ENCODE measurements at regions not wholly inside any gene's neighbourhood (a gene's known extent, or its start where the extent isn't known, plus 50 kb on each side); places are given as distances from the start of the nearest gene placed in this dataset.
"Not testable (repeated sequence)": the region's sequence is repeated elsewhere in the genome, so short reads cannot be mapped to it uniquely, and the experiment has no call there.

- DNase-seq: no peak
Observed at GRCh38 chr4:33930497-33930896, 2313.8 kb downstream of the ARAP2 start.

DNA sequence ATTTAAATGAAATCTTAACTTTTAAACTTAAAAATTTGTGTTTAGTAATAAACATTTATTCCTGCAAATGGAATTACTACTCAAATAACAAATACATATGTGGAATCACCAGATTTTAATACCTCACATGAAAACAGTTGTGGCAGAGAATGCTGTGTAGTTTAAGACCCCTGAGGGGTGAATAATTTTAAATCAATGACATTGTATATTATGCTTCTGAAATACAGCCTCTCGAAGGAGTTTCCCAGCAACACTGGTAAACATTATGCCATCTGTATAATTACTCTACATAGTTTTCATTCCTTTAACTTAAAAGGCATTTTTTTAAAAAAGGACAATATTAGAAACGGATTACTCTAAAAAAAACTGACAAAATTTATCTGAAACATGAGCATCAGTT lies 2313.3 kb downstream of the ARAP2 start:
- DNase-seq: no peak

DNA sequence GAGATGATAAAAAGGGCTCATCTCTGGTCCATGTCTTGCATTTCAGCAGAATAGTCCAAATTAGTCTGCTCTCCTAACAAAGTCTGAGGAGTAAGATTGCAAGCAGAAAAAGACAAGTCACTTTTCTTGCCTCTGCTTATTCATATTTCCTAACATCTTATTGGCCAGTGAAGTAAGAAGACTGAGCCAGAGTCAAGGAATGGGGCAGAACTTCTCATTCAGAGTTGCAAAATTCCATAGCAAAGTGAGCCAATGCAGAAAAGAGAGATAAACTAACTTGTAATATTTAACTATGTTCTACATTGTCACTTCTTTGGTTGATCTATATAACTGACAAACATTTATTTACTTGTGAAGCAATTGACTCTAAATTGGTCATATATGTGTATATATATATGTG lies 2304.0 kb downstream of the ARAP2 start:
- DNase-seq: no peak

DNA sequence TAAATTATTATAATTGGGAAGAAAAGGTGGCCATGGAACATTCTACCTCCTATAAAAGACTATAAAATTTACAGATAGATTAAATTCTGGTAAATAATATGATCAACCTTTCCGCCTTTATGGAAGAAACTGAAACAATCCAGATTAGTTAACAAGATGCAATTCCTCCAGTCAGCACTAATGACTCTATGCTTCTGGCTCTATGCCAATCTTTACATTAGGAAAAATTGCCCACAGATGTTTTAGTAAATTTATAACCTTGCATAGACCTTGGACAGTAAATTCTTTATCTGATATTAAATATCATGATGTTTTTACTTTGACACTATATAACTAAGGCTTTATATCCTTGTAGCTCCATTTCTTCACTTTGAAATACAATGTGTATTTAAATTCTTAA lies 2302.5 kb downstream of the ARAP2 start:
- DNase-seq: no peak

GRCh38 chr4:33948921-33949320 lies 2295.4 kb downstream of the ARAP2 start:
- DNase-seq: no peak

DNA sequence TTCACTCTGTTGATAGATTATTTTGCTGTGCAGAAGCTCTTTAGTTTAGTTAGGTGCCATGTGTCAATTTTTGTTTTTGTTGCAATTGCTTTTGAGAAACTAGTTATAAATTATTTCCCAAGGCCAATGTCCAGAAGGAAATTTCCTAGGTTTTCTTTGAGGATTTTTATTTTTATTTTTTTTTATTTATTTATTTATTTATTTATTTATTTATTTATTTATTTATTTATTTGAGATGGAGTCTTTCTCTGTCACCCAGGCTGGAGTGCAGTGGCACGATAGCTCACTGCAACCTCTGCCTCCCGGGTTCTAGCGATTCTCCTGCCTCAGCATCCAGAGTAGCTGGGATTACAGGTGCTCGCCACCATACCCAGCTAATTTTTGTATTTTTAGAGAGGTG lies 2290.5 kb downstream of the ARAP2 start:
- DNase-seq: not testable (repeated sequence)

DNA sequence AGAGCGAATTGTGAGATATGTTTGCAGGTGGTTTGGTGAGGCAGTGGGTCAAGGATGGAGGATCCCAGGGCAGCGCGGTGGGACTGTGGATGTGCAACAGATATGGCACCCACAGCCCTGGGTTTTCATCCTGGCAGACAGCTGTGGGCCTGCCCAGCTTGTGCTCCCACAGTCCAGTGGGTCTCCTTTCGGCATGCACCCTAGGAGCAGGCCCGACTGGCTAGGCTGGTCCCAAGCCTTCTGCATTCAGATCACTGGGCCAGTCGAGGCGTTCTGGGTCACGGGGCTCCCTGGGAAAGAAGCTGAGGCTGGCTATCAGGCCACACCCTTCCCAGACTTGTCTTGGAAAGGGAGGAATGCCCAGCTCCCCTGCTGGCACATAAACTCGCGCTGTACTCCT lies 2289.6 kb downstream of the ARAP2 start:
- DNase-seq: no peak

GRCh38 chr4:33959519-33959918 lies 2284.8 kb downstream of the ARAP2 start:
- DNase-seq: no peak

DNA sequence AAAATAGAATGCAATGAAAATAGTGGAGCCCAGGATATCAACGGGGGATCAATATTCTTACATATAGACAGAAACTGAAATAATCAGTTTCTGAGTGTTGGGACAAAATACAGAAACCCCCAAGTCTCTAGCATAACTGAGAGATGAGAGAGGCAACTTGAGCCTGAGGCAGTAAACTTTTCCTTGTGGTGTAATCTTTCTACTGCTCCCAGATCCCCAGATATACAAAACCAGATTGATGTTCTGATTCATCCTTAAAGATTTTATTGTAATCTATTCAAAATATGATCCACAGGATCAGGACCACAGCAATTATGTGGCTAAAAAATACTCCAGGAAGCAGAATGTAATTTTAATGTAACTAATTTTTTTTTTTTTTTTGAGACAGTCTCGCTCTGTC lies 2282.6 kb downstream of the ARAP2 start:
- DNase-seq: no peak

- DNase-seq: no peak
Observed at GRCh38 chr4:33966808-33967207, 2277.5 kb downstream of the ARAP2 start.

DNA sequence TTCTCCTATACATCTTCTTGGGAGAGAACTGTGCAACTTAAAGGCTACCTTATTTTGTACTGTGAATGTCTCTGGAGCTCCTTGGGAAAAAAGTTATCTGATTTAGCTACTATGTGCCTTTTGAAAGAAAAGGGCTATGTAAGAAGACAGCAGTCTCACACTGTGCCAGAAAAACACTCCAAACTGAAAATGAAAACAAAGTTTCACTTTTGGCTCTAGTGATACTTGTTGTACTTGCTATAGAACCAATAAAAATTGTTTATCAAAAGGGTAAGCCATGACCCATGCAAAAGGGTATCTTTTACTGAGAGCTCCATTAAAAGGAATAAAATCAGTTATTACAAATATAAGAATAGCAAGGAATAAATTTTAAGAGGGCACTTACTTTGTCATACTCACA lies 2270.0 kb downstream of the ARAP2 start:
- DNase-seq: no peak

DNA sequence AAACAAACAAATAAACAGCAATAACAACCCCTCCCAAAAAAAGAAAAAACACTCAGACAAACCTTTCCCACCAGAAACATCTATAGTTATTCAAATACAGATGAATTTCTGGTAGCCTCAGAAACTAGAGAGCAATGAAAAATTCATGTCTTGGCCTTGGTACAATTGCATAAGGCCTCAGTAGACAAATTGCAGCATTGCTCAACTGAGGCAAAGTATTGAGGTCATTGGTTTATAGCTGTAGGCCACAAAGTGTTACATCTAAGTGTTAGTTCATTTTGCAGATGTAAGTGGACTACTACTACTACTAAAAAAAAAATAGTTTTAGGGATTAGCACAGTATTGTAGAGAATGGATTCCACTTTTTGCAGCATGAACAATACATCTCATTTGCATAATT lies 2268.3 kb downstream of the ARAP2 start:
- DNase-seq: no peak

DNA sequence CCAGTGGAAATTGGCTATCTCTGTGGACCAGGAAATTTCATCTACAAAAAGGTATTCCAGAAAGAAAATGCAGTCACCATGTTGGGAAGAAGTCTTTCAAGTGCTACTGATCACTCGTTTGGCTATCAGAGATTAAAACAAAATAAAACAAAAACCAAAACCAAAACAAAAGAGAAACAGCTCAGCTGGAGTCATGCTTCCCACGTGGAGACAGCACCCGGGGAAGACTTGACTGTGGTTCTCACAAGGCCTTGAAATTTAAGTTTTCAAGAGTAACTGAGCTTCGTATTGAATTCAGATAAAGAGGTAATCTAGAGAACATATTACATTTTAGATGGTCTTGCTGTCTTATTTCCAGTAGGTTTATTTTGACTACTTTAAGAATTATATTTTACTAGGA lies 2264.5 kb downstream of the ARAP2 start:
- not testable (repeated sequence) for DNase-seq

DNA sequence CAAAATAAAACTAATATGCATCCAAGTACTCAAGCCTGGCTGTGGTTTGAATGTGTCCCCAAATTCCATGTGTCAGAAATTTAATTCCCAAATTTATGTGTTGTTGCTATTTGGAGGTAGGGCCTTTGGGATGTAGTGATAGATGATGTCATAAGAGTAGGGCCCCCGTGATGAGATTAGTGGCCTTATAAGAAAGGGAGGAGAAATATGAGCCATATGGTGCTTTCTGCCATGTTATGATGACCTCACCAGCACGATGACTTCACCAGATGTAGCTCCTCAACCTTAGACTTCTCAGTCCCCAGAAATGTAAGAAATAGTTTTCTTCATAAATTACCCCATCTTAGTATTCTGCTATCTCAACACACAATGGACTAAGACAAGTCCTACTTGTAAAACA lies 2264.0 kb downstream of the ARAP2 start:
- no peak for DNase-seq

GRCh38 chr4:33989820-33990443 lies 2254.4 kb downstream of the ARAP2 start:
- no peak for DNase-seq

GRCh38 chr4:33996075-33996718 lies 2248.1 kb downstream of the ARAP2 start:
- DNase-seq: no peak

GRCh38 chr4:33998291-33998690 lies 2246.0 kb downstream of the ARAP2 start:
- no peak for DNase-seq

DNA sequence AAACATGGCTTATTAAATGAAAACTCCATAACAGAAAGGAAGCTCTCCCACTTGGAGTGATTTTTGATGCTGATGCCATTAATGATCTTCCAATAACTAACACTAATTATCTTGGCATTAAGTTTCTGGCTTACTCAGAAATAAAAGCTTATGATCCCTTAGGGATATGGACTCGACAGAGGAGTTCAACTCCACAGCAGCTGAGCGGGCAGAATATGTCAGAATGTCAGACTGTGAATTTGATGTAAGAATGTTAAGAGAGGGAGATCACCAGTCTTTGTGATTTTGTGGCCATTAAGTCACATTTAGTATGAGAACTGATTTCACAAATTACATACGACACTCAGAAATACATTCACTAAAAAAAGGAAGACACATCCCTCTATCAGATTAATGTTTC lies 2244.0 kb downstream of the ARAP2 start:
- DNase-seq: no peak

DNA sequence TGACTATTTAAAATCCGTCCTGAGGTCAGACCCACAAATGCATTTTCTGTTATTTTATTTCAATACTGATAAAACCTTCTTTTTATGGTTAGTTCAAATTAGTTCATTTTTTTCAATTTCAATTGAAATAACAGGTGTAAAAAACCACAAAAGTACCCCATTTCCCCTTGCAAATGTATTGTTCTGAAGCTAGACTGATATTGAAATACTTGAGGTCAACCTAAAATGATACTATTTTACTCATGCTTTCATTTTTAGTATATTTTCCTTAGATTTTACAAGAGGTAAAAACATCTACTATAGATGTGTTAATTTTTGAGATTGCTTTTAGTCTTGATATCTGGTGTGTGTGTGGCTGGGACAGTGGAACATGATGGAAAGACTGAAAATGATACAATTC lies 2237.8 kb downstream of the ARAP2 start:
- DNase-seq: not testable (repeated sequence)

GRCh38 chr4:34009951-34010350 lies 2234.4 kb downstream of the ARAP2 start:
- no peak for DNase-seq

- no peak for DNase-seq
Observed at GRCh38 chr4:34010751-34011519, 2233.4 kb downstream of the ARAP2 start.

DNA sequence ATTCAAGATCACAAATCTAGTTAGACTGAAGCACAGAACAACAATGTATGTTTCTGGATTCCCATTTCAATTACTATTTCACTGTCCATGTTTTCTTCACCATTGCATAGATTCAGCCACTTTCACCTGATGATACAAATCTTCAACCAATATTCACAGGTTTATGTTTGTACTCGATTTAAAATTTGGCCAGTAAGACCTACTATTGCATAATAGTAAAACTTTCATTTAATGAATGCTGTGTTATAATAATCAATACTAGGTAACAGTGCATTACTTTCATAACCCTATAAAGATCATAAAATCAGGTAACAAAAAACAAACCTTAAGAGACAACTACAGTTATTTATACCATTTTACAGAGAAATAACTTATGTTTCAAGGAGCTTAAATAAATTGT lies 2209.1 kb downstream of the ARAP2 start:
- no peak for DNase-seq

DNA sequence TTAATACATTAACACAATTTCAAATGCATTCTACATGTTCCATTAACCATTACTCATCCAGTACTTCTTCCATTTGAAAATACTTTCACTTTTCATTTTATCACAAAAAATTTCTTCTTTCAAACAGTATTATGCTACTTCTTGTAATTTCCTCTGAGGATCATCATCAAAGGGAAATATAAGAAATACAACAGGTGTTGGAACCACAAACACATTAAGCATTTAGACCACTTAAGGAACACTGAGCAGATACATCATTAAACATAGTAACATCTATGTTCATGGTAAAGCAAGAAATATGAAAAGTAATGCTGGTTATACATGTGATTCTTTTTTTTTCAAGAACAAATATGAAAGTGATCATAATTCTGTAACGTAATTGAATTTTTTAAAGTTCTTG lies 2207.0 kb downstream of the ARAP2 start:
- DNase-seq: no peak

GRCh38 chr4:34039766-34040165 lies 2204.5 kb downstream of the ARAP2 start:
- no peak for DNase-seq
